Vagina (tissue), 2 donors: ENCODE measurements at regions not wholly inside any gene's neighbourhood (a gene's known extent, or its start where the extent isn't known, plus 50 kb on each side); places are given as distances from the start of the nearest gene placed in this dataset.
"Not testable (repeated sequence)": the region's sequence is repeated elsewhere in the genome, so short reads cannot be mapped to it uniquely, and the experiment has no call there.

Source experiments
- POLR2A ChIP-seq, 2 donors: fragments of 450-650 bp; IDR thresholded peaks; one replicate each; pipeline ENCODE4 v1.6.1; 2017; ENCODE audit warnings: antibody characterized with exemption in 2 of 2, mild to moderate bottlenecking in 2 of 2, moderate library complexity in 2 of 2
- POLR2AphosphoS5 ChIP-seq, 2 donors: sonication (generic); formaldehyde crosslinking; IDR thresholded peaks; one replicate each; pipeline ENCODE4 v1.9.0; 2017; ENCODE audit warnings: antibody characterized with exemption in 2 of 2, mild to moderate bottlenecking in 2 of 2, low read depth in 1 of 2; ENCODE audit not compliant: insufficient read depth in 1 of 2
- TF ChIP-seq, protein P1 (sequence below), 3 experiments: fragments of 450-650 bp in 2 of 3; fragments of 200-600 bp in 1 of 3; sonication (generic) in 1 of 3; IDR thresholded peaks; one replicate each; pipeline ENCODE4 v1.5.1; 2017 to 2019; ENCODE audit warnings: antibody characterized with exemption in 3 of 3, mild to moderate bottlenecking in 2 of 3, moderate library complexity in 2 of 3

DNA sequence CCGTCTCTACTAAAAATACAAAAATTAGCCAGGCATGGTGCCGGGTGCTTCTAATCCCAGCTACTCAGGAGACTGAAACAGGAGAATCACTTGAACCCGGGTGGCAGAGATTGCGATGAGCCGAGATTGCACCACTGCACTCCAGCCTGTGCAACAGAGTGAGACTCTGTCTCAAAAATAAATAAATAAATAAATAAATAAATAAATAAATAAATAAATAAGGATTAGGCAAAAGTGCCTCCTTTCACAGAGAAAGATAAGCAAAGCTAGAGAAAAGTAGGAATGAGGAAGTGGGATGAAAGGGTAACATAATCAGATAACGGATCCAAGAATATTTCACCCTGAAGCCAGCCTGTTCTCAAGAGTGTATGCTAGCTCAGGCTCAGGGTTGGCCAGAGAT lies 869.6 kb upstream of the AUTS2 start:
- TF ChIP-seq, protein P1, sequence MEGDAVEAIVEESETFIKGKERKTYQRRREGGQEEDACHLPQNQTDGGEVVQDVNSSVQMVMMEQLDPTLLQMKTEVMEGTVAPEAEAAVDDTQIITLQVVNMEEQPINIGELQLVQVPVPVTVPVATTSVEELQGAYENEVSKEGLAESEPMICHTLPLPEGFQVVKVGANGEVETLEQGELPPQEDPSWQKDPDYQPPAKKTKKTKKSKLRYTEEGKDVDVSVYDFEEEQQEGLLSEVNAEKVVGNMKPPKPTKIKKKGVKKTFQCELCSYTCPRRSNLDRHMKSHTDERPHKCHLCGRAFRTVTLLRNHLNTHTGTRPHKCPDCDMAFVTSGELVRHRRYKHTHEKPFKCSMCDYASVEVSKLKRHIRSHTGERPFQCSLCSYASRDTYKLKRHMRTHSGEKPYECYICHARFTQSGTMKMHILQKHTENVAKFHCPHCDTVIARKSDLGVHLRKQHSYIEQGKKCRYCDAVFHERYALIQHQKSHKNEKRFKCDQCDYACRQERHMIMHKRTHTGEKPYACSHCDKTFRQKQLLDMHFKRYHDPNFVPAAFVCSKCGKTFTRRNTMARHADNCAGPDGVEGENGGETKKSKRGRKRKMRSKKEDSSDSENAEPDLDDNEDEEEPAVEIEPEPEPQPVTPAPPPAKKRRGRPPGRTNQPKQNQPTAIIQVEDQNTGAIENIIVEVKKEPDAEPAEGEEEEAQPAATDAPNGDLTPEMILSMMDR (IDR thresholded peaks at IDR 0.05): not testable (repeated sequence)
- TF ChIP-seq POLR2A (IDR thresholded peaks at IDR 0.05); POLR2AphosphoS5 (IDR thresholded peaks at IDR 0.05; ENCODE audit: insufficient read depth in 1 of 2, low read depth in 1 of 2): not testable (repeated sequence)
